HepG2 (cell line): ENCODE measurements at regions not wholly inside any gene's neighbourhood (a gene's known extent, or its start where the extent isn't known, plus 50 kb on each side); places are given as distances from the start of the nearest gene placed in this dataset.

ENCODE experiments used
- ATAC-seq: fragments of 200-7000 bp; cut with Tn5 transposase; 3 replicates; pipeline ENCODE4 v1.9.1; 2020; ENCODE audit warnings: mild to moderate bottlenecking, moderate library complexity
- BruUV-seq: library from RNA; stranded (reverse); fragments of 400-500 nt; replicated peaks from 2 replicates; lab custom pipeline; 2021; lab: Mats Ljungman, UMichigan
- CTCF ChIA-PET: fragments of 300-600 bp; formaldehyde crosslinking; extraction: SDS; loops from one replicate; lab custom pipeline; 2021; ENCODE audit warnings: low total read pairs, inconsistent platforms, low intra/inter-chr PET ratio; lab: Yijun Ruan, JAX
- POLR2A ChIA-PET: fragments of 350-600 bp; sonication (Branson Sonifier 250); formaldehyde crosslinking; loops from one replicate; lab custom pipeline; 2020; ENCODE audit warnings: antibody characterized with exemption, inconsistent platforms; lab: Yijun Ruan, JAX
- DNase-seq: peaks from one replicate; pipeline ENCODE4 v3.0.0-alpha.2; 2015; ENCODE audit warnings: low spot score
- FAIRE-seq: peaks from 3 replicates; lab custom pipeline; 2011; peaks lifted over from hg19 to GRCh38; lab: Jason Lieb, UNC
- H2AFZ ChIP-seq: one replicate; pipeline ENCODE4 v1.6.1; 2011; ENCODE audit warnings: low read length, inconsistent platforms
- H3K27ac ChIP-seq: fragments of 300-600 bp; 3 replicates; pipeline ENCODE4 v1.8.0; 2011; ENCODE audit warnings: mixed run types, mild to moderate bottlenecking, mixed read lengths, low read length, inconsistent platforms; ENCODE audit not compliant: insufficient read depth; ENCODE audit errors: extremely low read length
- H3K27me3 ChIP-seq, 2 experiments: fragments of 200-600 bp in 1 of 2; 2 replicates in 1 of 2; 3 replicates in 1 of 2; pipeline versions ENCODE4 v1.6.0 to v1.8.0; 2011; ENCODE audit warnings: low read length in 2 of 2, mild to moderate bottlenecking in 2 of 2, moderate library complexity in 2 of 2, inconsistent platforms in 1 of 2; ENCODE audit not compliant: insufficient read depth in 2 of 2, control insufficient read depth in 1 of 2
- H3K36me3 ChIP-seq, 2 experiments: fragments of 200-600 bp in 1 of 2; replicated peaks in 1 of 2; 2 replicates in 1 of 2; 3 replicates in 1 of 2; pipeline versions ENCODE4 v1.5.1 to v1.8.0; 2011; ENCODE audit warnings: low read length in 2 of 2, inconsistent platforms in 1 of 2; ENCODE audit not compliant: insufficient read depth in 2 of 2, control insufficient read depth in 1 of 2
- H3K4me1 ChIP-seq: 2 replicates; pipeline ENCODE4 v1.5.1; 2012; ENCODE audit warnings: low read length, inconsistent platforms; ENCODE audit not compliant: insufficient read depth
- H3K4me2 ChIP-seq: 2 replicates; pipeline ENCODE4 v1.6.0; 2011; ENCODE audit warnings: low read depth, low read length, inconsistent platforms
- H3K4me3 ChIP-seq, 3 experiments: fragments of 200-600 bp in 1 of 3; sonication (generic), shearing (Covaris generic) in 1 of 3; replicated peaks in 1 of 3; 2 replicates each; pipeline ENCODE4 v1.5.1; 2011 to 2016; ENCODE audit warnings: low read length in 3 of 3, inconsistent platforms in 2 of 3, low read depth in 2 of 3, mild to moderate bottlenecking in 2 of 3, control low read depth in 1 of 3, mixed read lengths in 1 of 3; ENCODE audit not compliant: insufficient read depth in 1 of 3
- H3K79me2 ChIP-seq: one replicate; pipeline ENCODE4 v1.6.1; 2011; ENCODE audit warnings: low read length, inconsistent platforms; ENCODE audit not compliant: insufficient read depth
- H3K9ac ChIP-seq: 2 replicates; pipeline ENCODE4 v1.6.0; 2011; ENCODE audit warnings: mild to moderate bottlenecking, low read depth, low read length, inconsistent platforms; ENCODE audit not compliant: insufficient read depth
- H3K9me3 ChIP-seq: 2 replicates; pipeline ENCODE4 v1.5.1; 2012; ENCODE audit warnings: mild to moderate bottlenecking, low read length
- H4K20me1 ChIP-seq: 2 replicates; pipeline ENCODE4 v1.6.0; 2011; ENCODE audit warnings: inconsistent platforms, mild to moderate bottlenecking, low read length, moderate library complexity; ENCODE audit not compliant: insufficient read depth
- GMEB1 ChIP-seq: sonication (generic); formaldehyde crosslinking; IDR thresholded peaks from 2 replicates; pipeline ENCODE4 v1.5.1; 2020; ENCODE audit warnings: missing genetic modification reagents, mild to moderate bottlenecking, borderline replicate concordance
- IKZF1 ChIP-seq: fragments of 450-650 bp; IDR thresholded peaks from 2 replicates; pipeline ENCODE4 v1.7.1; 2016
- KMT2B ChIP-seq: IDR thresholded peaks from 2 replicates; pipeline ENCODE4 v1.6.1; 2016; ENCODE audit warnings: missing genetic modification reagents, missing compliant biosample characterization
- NFE2L1 ChIP-seq: sonication (generic); formaldehyde crosslinking; IDR thresholded peaks from 2 replicates; pipeline ENCODE4 v1.4.0; 2020; ENCODE audit warnings: missing genetic modification reagents, mild to moderate bottlenecking, borderline replicate concordance
- ZNF441 ChIP-seq: sonication (generic); formaldehyde crosslinking; IDR thresholded peaks from 2 replicates; pipeline ENCODE4 v1.7.0; 2021; ENCODE audit warnings: missing genetic modification reagents, borderline replicate concordance
- WGBS: methylation state at CpG from one replicate; pipeline ENCODE4 v1.1.6; 2017; ENCODE audit warnings: low lambda C conversion rate; 5-methylcytosine and 5-hydroxymethylcytosine counted together
- in situ Hi-C: cut with HindIII; loops from 2 replicates; pipeline ENCODE4 v1.10.0; 2017; ENCODE audit warnings: low pct_unique_long_range_greater_than_20kb; ENCODE audit not compliant: extremely low pct_ligation_motif_present
- intact Hi-C: fragments of 100-400 bp; cut with micrococcal nuclease; formaldehyde crosslinking; loops from one replicate; pipeline ENCODE4 v1.10.0; 2022; ENCODE audit not compliant: unreplicated experiment
- TF ChIP-seq, protein P1 (sequence below): fragments of 450-650 bp; IDR thresholded peaks from 2 replicates; pipeline ENCODE4 v1.6.1; 2016
- TF ChIP-seq, protein P2 (sequence below), 2 experiments: sonication (generic) in 1 of 2; formaldehyde crosslinking in 1 of 2; IDR thresholded peaks; 2 replicates each; pipeline versions ENCODE4 v1.4.0 to v1.6.1; 2018 to 2020; ENCODE audit warnings: missing genetic modification reagents in 2 of 2, borderline replicate concordance in 1 of 2, low read depth in 1 of 2, mild to moderate bottlenecking in 1 of 2, missing biosample characterization in 1 of 2

- ATAC-seq (no peak), DNase-seq (no peak), FAIRE-seq (no peak)
- Histone ChIP-seq H3K9ac (no peak overlapping the region), H2AFZ (no peak overlapping the region), H3K4me2 (no peak overlapping the region), H4K20me1 (no peaks in the 10 kb centered on the region), H3K4me1 (no peaks in the 10 kb centered on the region), H3K36me3 (no peaks in the 10 kb centered on the region), H3K9me3 (no peaks in the 10 kb centered on the region), H3K4me3 (no peak overlapping the region), H3K27me3 (no peaks in the 10 kb centered on the region), H3K27ac (no peak overlapping the region), H3K79me2 (no peaks in the 10 kb centered on the region)
- TF ChIP-seq KMT2B (CRISPR knock-in tag) (no peak), IKZF1 (no peak), ZNF441 (CRISPR knock-in tag) (no peak), NFE2L1 (CRISPR knock-in tag) (no peak), GMEB1 (no peak)
- TF ChIP-seq, protein P1, sequence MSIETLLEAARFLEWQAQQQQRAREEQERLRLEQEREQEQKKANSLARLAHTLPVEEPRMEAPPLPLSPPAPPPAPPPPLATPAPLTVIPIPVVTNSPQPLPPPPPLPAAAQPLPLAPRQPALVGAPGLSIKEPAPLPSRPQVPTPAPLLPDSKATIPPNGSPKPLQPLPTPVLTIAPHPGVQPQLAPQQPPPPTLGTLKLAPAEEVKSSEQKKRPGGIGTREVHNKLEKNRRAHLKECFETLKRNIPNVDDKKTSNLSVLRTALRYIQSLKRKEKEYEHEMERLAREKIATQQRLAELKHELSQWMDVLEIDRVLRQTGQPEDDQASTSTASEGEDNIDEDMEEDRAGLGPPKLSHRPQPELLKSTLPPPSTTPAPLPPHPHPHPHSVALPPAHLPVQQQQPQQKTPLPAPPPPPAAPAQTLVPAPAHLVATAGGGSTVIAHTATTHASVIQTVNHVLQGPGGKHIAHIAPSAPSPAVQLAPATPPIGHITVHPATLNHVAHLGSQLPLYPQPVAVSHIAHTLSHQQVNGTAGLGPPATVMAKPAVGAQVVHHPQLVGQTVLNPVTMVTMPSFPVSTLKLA: no peak
- TF ChIP-seq, protein P2, sequence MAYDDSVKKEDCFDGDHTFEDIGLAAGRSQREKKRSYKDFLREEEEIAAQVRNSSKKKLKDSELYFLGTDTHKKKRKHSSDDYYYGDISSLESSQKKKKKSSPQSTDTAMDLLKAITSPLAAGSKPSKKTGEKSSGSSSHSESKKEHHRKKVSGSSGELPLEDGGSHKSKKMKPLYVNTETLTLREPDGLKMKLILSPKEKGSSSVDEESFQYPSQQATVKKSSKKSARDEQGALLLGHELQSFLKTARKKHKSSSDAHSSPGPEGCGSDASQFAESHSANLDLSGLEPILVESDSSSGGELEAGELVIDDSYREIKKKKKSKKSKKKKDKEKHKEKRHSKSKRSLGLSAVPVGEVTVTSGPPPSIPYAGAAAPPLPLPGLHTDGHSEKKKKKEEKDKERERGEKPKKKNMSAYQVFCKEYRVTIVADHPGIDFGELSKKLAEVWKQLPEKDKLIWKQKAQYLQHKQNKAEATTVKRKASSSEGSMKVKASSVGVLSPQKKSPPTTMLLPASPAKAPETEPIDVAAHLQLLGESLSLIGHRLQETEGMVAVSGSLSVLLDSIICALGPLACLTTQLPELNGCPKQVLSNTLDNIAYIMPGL (CRISPR knock-in tag; IDR thresholded peaks at IDR 0.05; ENCODE audit: borderline replicate concordance in 1 of 2, low read depth in 1 of 2): no peak
- POLR2A ChIA-PET: no interaction called here
- CTCF ChIA-PET: interaction anchor here (3.1 kb wide), 1 partner anchor 77 kb away, joined by 26 read pairs; no protein-coding TSS in a partner anchor
- in situ Hi-C loops (loop anchor here (25.0 kb wide), 1 partner anchor 567 kb away; no protein-coding TSS in a partner anchor), intact Hi-C loops (no loop called here)
- no TSS peak for BruUV-seq
- WGBS: 0% methylated on average over 4 of the region's 4 CpGs
These were observed 74.8 kb upstream of the TTC29 start for GRCh38 chr4:147020456-147020855.
